ENCODE measurements at regions not wholly inside any gene's neighbourhood (a gene's known extent, or its start where the extent isn't known, plus 50 kb on each side); places are given as distances from the start of the nearest gene placed in this dataset.

DNA sequence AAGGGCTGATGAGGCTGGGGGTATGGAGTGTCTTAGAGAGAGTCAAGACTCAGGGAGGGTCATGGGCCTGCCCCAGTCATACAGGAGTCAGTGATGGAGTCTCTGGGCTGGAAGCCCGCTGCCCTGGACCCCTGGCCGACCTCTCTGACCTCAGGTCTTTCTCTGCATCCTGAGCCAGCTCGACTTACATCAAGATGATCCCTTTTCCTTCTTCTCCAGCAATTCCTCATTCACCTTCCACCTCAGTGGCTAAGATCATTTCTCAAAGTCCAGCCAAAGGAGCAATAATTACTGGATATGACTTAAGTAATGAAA is 308.6 kb downstream of the MATN1 start:
- Mint-ChIP-seq H3K4me1 (ENCODE audit: low read depth) (no peaks in the 10 kb centered on the region), H3K9me3 (no peaks in the 10 kb centered on the region), H3K4me3 (no peak overlapping the region), H3K27ac (no peak overlapping the region), H3K36me3 (ENCODE audit: low read depth) (no peaks in the 10 kb centered on the region), H3K27me3 (ENCODE audit: insufficient read depth) (peaks cover 23% of the 10 kb centered on the region)
- TF ChIP-seq, protein P1, sequence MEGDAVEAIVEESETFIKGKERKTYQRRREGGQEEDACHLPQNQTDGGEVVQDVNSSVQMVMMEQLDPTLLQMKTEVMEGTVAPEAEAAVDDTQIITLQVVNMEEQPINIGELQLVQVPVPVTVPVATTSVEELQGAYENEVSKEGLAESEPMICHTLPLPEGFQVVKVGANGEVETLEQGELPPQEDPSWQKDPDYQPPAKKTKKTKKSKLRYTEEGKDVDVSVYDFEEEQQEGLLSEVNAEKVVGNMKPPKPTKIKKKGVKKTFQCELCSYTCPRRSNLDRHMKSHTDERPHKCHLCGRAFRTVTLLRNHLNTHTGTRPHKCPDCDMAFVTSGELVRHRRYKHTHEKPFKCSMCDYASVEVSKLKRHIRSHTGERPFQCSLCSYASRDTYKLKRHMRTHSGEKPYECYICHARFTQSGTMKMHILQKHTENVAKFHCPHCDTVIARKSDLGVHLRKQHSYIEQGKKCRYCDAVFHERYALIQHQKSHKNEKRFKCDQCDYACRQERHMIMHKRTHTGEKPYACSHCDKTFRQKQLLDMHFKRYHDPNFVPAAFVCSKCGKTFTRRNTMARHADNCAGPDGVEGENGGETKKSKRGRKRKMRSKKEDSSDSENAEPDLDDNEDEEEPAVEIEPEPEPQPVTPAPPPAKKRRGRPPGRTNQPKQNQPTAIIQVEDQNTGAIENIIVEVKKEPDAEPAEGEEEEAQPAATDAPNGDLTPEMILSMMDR (IDR thresholded peaks at IDR 0.05): no peak
- no peak for DNase-seq

DNA sequence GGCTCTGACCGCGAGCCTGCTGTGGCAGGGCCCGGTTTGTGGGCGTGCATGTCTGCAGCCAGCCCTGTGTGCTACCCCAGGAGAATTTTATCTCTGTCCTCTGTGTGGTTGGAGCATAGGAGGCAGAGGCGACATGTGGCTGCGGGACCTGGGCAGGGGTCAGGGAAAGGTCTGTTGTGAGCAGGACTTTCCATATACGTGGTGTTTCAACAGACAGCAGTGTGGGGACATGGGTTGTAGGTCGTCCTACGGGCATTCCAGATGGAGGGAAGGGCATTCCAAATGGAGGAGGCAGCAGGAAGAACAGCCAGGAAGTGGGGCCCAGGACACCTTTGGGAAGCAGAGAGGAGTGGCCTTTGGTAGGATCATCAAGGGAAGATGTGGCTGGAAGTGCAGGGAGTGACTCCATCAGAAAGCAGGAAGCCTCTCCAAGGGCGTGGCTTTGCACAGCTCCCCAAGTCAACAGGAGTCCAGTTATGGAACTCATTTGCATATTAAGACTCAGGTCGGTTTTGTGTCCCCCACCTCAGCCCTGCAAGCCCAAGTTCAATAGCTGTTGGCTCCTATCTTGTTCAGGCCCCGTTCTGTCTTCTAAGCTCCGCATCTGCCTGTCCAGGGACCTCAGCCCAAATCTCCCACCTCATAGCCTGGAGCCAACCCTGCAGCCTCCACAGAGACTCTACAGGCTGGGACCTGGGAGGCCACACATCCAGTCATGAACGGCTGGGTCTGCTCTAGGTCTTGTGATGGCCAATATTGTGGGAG is 309.1 kb downstream of the MATN1 start:
- no peak for DNase-seq
- H3K36me3 Mint-ChIP-seq (ENCODE audit: low read depth): no peaks in the 10 kb centered on the region
- H3K4me1 Mint-ChIP-seq (ENCODE audit: low read depth): peaks cover 5% of the 10 kb centered on the region; the same call in 1 of the 2 replicates
- TF ChIP-seq, protein P1 (IDR thresholded peaks at IDR 0.05): no peak
- no peak overlapping the region for H3K4me3 Mint-ChIP-seq
- peaks cover 19% of the 10 kb centered on the region for H3K27me3 Mint-ChIP-seq (ENCODE audit: insufficient read depth)
- no peak overlapping the region for H3K27ac Mint-ChIP-seq
- H3K9me3 Mint-ChIP-seq: no peaks in the 10 kb centered on the region

DNA sequence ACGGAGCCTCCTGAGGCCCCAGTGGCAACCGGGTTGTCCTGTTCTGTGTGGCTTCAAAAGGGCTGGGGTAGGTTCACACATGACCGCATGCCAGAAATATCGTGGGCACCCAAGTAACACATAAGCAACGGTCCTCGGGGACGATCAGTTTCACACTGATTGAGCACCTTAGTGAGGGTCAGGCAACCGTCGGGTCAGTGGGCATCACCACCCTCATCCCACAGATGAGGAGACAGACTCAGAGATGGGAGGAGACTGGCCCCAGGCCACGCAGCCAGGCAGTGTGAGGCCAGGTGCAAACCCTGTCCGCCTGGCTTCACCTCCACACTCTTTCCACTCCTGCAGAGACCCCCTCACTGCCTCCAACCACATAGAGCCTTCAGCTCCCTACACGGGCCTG is 309.8 kb downstream of the MATN1 start:
- H3K4me3 Mint-ChIP-seq: no peak overlapping the region
- TF ChIP-seq, protein P1 (IDR thresholded peaks at IDR 0.05): no peak
- peaks cover 13% of the 10 kb centered on the region for H3K27me3 Mint-ChIP-seq (ENCODE audit: insufficient read depth)
- DNase-seq: no peak
- H3K36me3 Mint-ChIP-seq (ENCODE audit: low read depth): no peaks in the 10 kb centered on the region
- H3K9me3 Mint-ChIP-seq: no peaks in the 10 kb centered on the region
- H3K4me1 Mint-ChIP-seq (ENCODE audit: low read depth): peaks cover 7% of the 10 kb centered on the region; the same call in 1 of the 2 replicates
- H3K27ac Mint-ChIP-seq: no peak overlapping the region

DNA sequence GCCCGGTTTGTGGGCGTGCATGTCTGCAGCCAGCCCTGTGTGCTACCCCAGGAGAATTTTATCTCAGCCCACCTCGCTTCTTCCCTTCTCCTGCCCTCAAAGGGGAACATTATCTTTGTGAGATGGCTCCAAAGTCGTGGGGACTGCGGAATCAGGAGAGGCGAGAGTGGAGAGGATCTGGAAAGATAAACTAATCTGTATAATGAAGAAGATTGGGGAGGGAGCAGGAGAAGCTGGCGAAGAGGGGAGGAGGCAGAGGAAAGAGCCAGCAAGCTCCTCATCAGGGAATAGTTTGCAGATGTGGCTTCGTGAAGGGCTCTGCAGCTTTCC is 310.3 kb downstream of the MATN1 start:
- no peak for DNase-seq
- peaks cover 9% of the 10 kb centered on the region for H3K4me1 Mint-ChIP-seq (ENCODE audit: low read depth)
- H3K9me3 Mint-ChIP-seq: no peaks in the 10 kb centered on the region
- no peak overlapping the region for H3K27ac Mint-ChIP-seq
- H3K4me3 Mint-ChIP-seq: no peak overlapping the region
- peaks cover 9% of the 10 kb centered on the region for H3K27me3 Mint-ChIP-seq (ENCODE audit: insufficient read depth)
- no peaks in the 10 kb centered on the region for H3K36me3 Mint-ChIP-seq (ENCODE audit: low read depth)
- TF ChIP-seq, protein P1 (IDR thresholded peaks at IDR 0.05): no peak

DNA sequence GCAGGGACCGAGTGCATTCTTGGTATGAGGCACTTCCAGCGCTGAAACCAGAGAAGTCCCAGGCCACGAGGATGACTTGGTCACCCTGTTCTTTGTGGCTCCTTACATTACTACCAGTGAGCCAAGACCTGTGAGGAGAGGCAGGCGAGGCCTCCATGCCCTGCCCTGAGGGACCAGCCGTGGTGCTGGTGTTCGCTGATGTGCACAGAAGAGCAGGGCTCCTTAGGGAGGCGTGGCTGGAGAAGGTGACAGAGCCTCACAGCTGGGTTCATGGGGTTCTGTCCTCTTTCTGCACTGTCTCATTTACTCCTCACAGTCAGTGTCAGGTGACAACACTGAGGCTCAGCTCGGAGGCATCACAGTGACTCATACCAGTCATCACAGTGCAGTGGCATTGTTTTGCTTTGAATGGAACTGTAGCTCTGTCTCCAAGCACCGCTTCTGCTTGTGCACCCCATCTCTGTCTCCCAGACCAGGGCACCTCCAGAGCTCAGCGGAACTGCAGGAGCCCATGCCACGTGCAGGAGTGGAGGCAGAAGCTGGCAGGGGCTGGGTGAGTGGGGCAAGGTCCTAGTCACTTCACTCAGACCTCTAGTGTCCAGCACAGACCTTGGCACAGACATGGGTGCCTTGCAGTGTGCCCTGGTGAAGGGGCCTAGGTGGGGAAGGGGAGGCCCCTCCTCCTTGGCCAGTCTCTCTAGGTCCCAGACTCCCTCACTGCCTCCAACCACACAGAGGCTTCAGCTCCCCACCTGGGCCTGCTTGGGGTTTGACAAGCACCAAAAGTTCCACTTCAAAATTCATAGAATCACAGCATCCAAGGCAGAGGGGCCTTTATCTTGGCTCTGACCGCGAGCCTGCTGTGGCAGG is 310.9 kb downstream of the MATN1 start:
- no peaks in the 10 kb centered on the region for H3K36me3 Mint-ChIP-seq (ENCODE audit: low read depth)
- TF ChIP-seq, protein P1 (IDR thresholded peaks at IDR 0.05): no peak
- peaks cover 9% of the 10 kb centered on the region for H3K27me3 Mint-ChIP-seq (ENCODE audit: insufficient read depth)
- no peak overlapping the region for H3K27ac Mint-ChIP-seq
- H3K4me1 Mint-ChIP-seq (ENCODE audit: low read depth): peaks cover 15% of the 10 kb centered on the region
- no peaks in the 10 kb centered on the region for H3K9me3 Mint-ChIP-seq
- H3K4me3 Mint-ChIP-seq: no peak overlapping the region
- peak; percentile 38 for DNase-seq

All from HFFc6 (cell line).